GM21717 (cell line): ENCODE measurements at regions not wholly inside any gene's neighbourhood (a gene's known extent, or its start where the extent isn't known, plus 50 kb on each side); places are given as distances from the start of the nearest gene placed in this dataset.

Experiments used
- ATAC-seq: cut with Tn5 transposase; IDR thresholded peaks from one replicate; pipeline ENCODE4 v1.9.1; 2021; ENCODE audit warnings: mild to moderate bottlenecking, moderate library complexity; ENCODE audit not compliant: unreplicated experiment

- ATAC-seq: no peak
Observed at GRCh38 chr5:61596265-61596664, 264.2 kb downstream of the ZSWIM6 start.

- no peak for ATAC-seq
Observed at GRCh38 chr5:61597684-61598083, 265.6 kb downstream of the ZSWIM6 start.

- ATAC-seq: no peak
Observed at GRCh38 chr5:61598126-61598525, 266.1 kb downstream of the ZSWIM6 start.

GRCh38 chr5:61599370-61600122 is 267.5 kb downstream of the ZSWIM6 start:
- no peak for ATAC-seq

GRCh38 chr5:61600123-61600444 is 268.0 kb downstream of the ZSWIM6 start:
- ATAC-seq: no peak

- no peak for ATAC-seq
Observed at GRCh38 chr5:61600945-61601511, 269.0 kb downstream of the ZSWIM6 start.

GRCh38 chr5:61603211-61603908 is 271.3 kb downstream of the ZSWIM6 start:
- no peak for ATAC-seq

- ATAC-seq: no peak
Observed at GRCh38 chr5:61604076-61605025, 272.3 kb downstream of the ZSWIM6 start.

GRCh38 chr5:61609840-61610677 is 278.0 kb downstream of the ZSWIM6 start:
- ATAC-seq: no peak

GRCh38 chr5:61610678-61611024 is 278.6 kb downstream of the ZSWIM6 start:
- ATAC-seq: no peak

- no peak for ATAC-seq
Observed at GRCh38 chr5:61612431-61612830, 280.4 kb downstream of the ZSWIM6 start.

GRCh38 chr5:61613679-61614078 is 281.6 kb downstream of the ZSWIM6 start:
- ATAC-seq: no peak

GRCh38 chr5:61614606-61615005 is 282.5 kb downstream of the ZSWIM6 start:
- no peak for ATAC-seq

- no peak for ATAC-seq
Observed at GRCh38 chr5:61617039-61617438, 285.0 kb downstream of the ZSWIM6 start.

- no peak for ATAC-seq
Observed at GRCh38 chr5:61617995-61618525, 286.0 kb downstream of the ZSWIM6 start.

- no peak for ATAC-seq
Observed at GRCh38 chr5:61618577-61618976, 286.5 kb downstream of the ZSWIM6 start.

- ATAC-seq: no peak
Observed at GRCh38 chr5:61619289-61619688, 287.2 kb downstream of the ZSWIM6 start.

- no peak for ATAC-seq
Observed at GRCh38 chr5:61619777-61620518, 287.9 kb downstream of the ZSWIM6 start.

- ATAC-seq: no peak
Observed at GRCh38 chr5:61620699-61621182, 288.7 kb downstream of the ZSWIM6 start.
